ENCODE measurements at regions not wholly inside any gene's neighbourhood (a gene's known extent, or its start where the extent isn't known, plus 50 kb on each side); places are given as distances from the start of the nearest gene placed in this dataset.

GRCh38 chr5:123914333-123914732 is 402.4 kb downstream of the CSNK1G3 start:
- no peak for DNase-seq

GRCh38 chr5:123907349-123907748 is 395.4 kb downstream of the CSNK1G3 start:
- DNase-seq = no peak

- no peak for DNase-seq
Observed at GRCh38 chr5:123906698-123907295, 394.8 kb downstream of the CSNK1G3 start.

- DNase-seq = no peak
Observed at GRCh38 chr5:123885081-123885480, 373.1 kb downstream of the CSNK1G3 start.

GRCh38 chr5:123882965-123883345 is 371.0 kb downstream of the CSNK1G3 start:
- no peak for DNase-seq

GRCh38 chr5:123882319-123882964 is 370.5 kb downstream of the CSNK1G3 start:
- no peak for DNase-seq

- DNase-seq = no peak
Observed at GRCh38 chr5:123881759-123882244, 369.8 kb downstream of the CSNK1G3 start.

- no peak for DNase-seq
Observed at GRCh38 chr5:123880875-123881274, 368.9 kb downstream of the CSNK1G3 start.

GRCh38 chr5:123879071-123879470 is 367.1 kb downstream of the CSNK1G3 start:
- DNase-seq = no peak

- no peak for DNase-seq
Observed at GRCh38 chr5:123876276-123876790, 364.4 kb downstream of the CSNK1G3 start.

- no peak for DNase-seq
Observed at GRCh38 chr5:123875561-123876275, 363.7 kb downstream of the CSNK1G3 start.

- DNase-seq = no peak
Observed at GRCh38 chr5:123874600-123875201, 362.7 kb downstream of the CSNK1G3 start.

- no peak for DNase-seq
Observed at GRCh38 chr5:123873846-123874245, 361.9 kb downstream of the CSNK1G3 start.

- no peak for DNase-seq
Observed at GRCh38 chr5:123871373-123871772, 359.4 kb downstream of the CSNK1G3 start.

GRCh38 chr5:123868881-123869280 is 356.9 kb downstream of the CSNK1G3 start:
- no peak for DNase-seq

- no peak for DNase-seq
Observed at GRCh38 chr5:123868267-123868666, 356.3 kb downstream of the CSNK1G3 start.

- DNase-seq = no peak
Observed at GRCh38 chr5:123865641-123866040, 353.7 kb downstream of the CSNK1G3 start.

- no peak for DNase-seq
Observed at GRCh38 chr5:123864578-123864977, 352.6 kb downstream of the CSNK1G3 start.

GRCh38 chr5:123858938-123859337 is 347.0 kb downstream of the CSNK1G3 start:
- no peak for DNase-seq

- no peak for DNase-seq
Observed at GRCh38 chr5:123856766-123857165, 344.8 kb downstream of the CSNK1G3 start.

- no peak for DNase-seq
Observed at GRCh38 chr5:123855609-123856008, 343.6 kb downstream of the CSNK1G3 start.

GRCh38 chr5:123845356-123846100 is 333.6 kb downstream of the CSNK1G3 start:
- DNase-seq = no peak

Data from suppressor macrophage (primary cell).